HCT116 (cell line): ENCODE measurements at regions not wholly inside any gene's neighbourhood (a gene's known extent, or its start where the extent isn't known, plus 50 kb on each side); places are given as distances from the start of the nearest gene placed in this dataset.

Experiments
- CEBPB ChIP-seq: IDR thresholded peaks from 2 replicates; pipeline ENCODE4 v1.6.1; 2012; ENCODE audit warnings: low read depth
- EZH2 ChIP-seq: fragments of 200-600 bp; sonication (generic); IDR thresholded peaks from 2 replicates; pipeline ENCODE4 v1.6.1; 2017; ENCODE audit warnings: antibody characterized with exemption, mixed run types
- JUND ChIP-seq: IDR thresholded peaks from 2 replicates; pipeline ENCODE4 v1.6.1; 2012
- POLR2A ChIP-seq: IDR thresholded peaks from 2 replicates; pipeline ENCODE4 v1.7.0; 2011; ENCODE audit warnings: borderline replicate concordance; ENCODE audit not compliant: insufficient read depth, insufficient read length; ENCODE audit errors: extremely low read depth
- POLR2AphosphoS5 ChIP-seq: IDR thresholded peaks from 2 replicates; pipeline ENCODE4 v1.6.1; 2011; ENCODE audit warnings: mild to moderate bottlenecking, low read depth, low read length, moderate library complexity
- SIN3A ChIP-seq: IDR thresholded peaks from 2 replicates; pipeline ENCODE4 v1.6.1; 2012; ENCODE audit warnings: low read depth
- ZNF274 ChIP-seq: fragments of 200-500 bp; sonication (Bioruptor generic); IDR thresholded peaks from 2 replicates; pipeline ENCODE4 v1.6.1; 2014; ENCODE audit warnings: mild to moderate bottlenecking, low read depth, low read length, inconsistent platforms
- TF ChIP-seq, protein P1 (sequence below), 3 experiments: fragments of 200-600 bp in 1 of 3; sonication (generic) in 1 of 3; IDR thresholded peaks in 2 of 3; conservative IDR thresholded peaks in 1 of 3; 2 replicates each; pipeline ENCODE4 v1.5.1; 2012 to 2017; ENCODE audit warnings: low read depth in 2 of 3, low read length in 2 of 3, antibody characterized with exemption in 1 of 3, borderline replicate concordance in 1 of 3, control low read depth in 1 of 3, mild to moderate bottlenecking in 1 of 3, mixed read lengths in 1 of 3, mixed run types in 1 of 3, moderate library complexity in 1 of 3; ENCODE audit not compliant: insufficient read depth in 1 of 3
- TF ChIP-seq, protein P2 (sequence below): IDR thresholded peaks from 2 replicates; pipeline ENCODE4 v1.6.1; 2011; ENCODE audit warnings: mild to moderate bottlenecking, low read length, moderate library complexity; ENCODE audit not compliant: insufficient replicate concordance; ENCODE audit errors: extremely low read depth
- TF ChIP-seq, protein P3 (sequence below): IDR thresholded peaks from 2 replicates; pipeline ENCODE4 v1.6.1; 2012; ENCODE audit warnings: low read depth
- TF ChIP-seq, protein P4 (sequence below): IDR thresholded peaks from 2 replicates; pipeline ENCODE4 v1.6.1; 2012
- TF ChIP-seq, protein P5 (sequence below): IDR thresholded peaks from 2 replicates; pipeline ENCODE4 v1.6.1; 2012

DNA sequence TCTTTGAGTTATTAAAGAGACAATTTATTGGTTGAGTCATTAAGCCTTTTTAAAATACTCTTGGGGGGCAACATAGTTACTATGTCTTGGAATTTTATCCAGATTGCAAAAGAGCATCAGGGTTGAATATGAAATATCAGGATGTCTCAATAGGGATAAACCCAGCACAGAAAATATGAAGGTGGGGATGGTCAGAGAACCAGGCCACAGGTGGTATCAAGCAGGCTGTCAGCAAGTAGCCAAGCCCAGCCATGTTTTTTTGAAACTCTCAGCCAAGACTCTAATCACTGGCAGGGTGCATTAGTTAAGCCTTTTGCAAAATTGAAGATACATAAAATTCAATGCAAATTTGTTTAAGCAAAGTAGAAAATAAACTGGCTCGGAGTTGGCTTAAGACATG, 468.9 kb downstream of the DTWD2 start:
- TF ChIP-seq, protein P1, sequence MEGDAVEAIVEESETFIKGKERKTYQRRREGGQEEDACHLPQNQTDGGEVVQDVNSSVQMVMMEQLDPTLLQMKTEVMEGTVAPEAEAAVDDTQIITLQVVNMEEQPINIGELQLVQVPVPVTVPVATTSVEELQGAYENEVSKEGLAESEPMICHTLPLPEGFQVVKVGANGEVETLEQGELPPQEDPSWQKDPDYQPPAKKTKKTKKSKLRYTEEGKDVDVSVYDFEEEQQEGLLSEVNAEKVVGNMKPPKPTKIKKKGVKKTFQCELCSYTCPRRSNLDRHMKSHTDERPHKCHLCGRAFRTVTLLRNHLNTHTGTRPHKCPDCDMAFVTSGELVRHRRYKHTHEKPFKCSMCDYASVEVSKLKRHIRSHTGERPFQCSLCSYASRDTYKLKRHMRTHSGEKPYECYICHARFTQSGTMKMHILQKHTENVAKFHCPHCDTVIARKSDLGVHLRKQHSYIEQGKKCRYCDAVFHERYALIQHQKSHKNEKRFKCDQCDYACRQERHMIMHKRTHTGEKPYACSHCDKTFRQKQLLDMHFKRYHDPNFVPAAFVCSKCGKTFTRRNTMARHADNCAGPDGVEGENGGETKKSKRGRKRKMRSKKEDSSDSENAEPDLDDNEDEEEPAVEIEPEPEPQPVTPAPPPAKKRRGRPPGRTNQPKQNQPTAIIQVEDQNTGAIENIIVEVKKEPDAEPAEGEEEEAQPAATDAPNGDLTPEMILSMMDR (IDR thresholded peaks at IDR 0.05 in 2 of 3, conservative IDR thresholded peaks at IDR 0.05 in 1 of 3; ENCODE audit: borderline replicate concordance in 1 of 3, insufficient read depth in 1 of 3, low read depth in 2 of 3, low read length in 2 of 3) = no peak
- TF ChIP-seq POLR2AphosphoS5 (no peak), SIN3A (no peak), ZNF274 (no peak), CEBPB (no peak), EZH2 (no peak), JUND (no peak), POLR2A (no peak)
- TF ChIP-seq, protein P2, sequence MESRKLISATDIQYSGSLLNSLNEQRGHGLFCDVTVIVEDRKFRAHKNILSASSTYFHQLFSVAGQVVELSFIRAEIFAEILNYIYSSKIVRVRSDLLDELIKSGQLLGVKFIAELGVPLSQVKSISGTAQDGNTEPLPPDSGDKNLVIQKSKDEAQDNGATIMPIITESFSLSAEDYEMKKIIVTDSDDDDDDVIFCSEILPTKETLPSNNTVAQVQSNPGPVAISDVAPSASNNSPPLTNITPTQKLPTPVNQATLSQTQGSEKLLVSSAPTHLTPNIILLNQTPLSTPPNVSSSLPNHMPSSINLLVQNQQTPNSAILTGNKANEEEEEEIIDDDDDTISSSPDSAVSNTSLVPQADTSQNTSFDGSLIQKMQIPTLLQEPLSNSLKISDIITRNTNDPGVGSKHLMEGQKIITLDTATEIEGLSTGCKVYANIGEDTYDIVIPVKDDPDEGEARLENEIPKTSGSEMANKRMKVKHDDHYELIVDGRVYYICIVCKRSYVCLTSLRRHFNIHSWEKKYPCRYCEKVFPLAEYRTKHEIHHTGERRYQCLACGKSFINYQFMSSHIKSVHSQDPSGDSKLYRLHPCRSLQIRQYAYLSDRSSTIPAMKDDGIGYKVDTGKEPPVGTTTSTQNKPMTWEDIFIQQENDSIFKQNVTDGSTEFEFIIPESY = no peak
- TF ChIP-seq, protein P3, sequence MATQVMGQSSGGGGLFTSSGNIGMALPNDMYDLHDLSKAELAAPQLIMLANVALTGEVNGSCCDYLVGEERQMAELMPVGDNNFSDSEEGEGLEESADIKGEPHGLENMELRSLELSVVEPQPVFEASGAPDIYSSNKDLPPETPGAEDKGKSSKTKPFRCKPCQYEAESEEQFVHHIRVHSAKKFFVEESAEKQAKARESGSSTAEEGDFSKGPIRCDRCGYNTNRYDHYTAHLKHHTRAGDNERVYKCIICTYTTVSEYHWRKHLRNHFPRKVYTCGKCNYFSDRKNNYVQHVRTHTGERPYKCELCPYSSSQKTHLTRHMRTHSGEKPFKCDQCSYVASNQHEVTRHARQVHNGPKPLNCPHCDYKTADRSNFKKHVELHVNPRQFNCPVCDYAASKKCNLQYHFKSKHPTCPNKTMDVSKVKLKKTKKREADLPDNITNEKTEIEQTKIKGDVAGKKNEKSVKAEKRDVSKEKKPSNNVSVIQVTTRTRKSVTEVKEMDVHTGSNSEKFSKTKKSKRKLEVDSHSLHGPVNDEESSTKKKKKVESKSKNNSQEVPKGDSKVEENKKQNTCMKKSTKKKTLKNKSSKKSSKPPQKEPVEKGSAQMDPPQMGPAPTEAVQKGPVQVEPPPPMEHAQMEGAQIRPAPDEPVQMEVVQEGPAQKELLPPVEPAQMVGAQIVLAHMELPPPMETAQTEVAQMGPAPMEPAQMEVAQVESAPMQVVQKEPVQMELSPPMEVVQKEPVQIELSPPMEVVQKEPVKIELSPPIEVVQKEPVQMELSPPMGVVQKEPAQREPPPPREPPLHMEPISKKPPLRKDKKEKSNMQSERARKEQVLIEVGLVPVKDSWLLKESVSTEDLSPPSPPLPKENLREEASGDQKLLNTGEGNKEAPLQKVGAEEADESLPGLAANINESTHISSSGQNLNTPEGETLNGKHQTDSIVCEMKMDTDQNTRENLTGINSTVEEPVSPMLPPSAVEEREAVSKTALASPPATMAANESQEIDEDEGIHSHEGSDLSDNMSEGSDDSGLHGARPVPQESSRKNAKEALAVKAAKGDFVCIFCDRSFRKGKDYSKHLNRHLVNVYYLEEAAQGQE = no peak
- TF ChIP-seq, protein P4, sequence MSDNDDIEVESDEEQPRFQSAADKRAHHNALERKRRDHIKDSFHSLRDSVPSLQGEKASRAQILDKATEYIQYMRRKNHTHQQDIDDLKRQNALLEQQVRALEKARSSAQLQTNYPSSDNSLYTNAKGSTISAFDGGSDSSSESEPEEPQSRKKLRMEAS = no peak
- TF ChIP-seq, protein P5, sequence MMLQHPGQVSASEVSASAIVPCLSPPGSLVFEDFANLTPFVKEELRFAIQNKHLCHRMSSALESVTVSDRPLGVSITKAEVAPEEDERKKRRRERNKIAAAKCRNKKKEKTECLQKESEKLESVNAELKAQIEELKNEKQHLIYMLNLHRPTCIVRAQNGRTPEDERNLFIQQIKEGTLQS = no peak
